WTC11 (cell line): ENCODE measurements at regions not wholly inside any gene's neighbourhood (a gene's known extent, or its start where the extent isn't known, plus 50 kb on each side); places are given as distances from the start of the nearest gene placed in this dataset.
A peak's percentile ranks its signal among the peaks of the same experiment; 100 is the strongest.

Source experiments
- ATAC-seq: fragments of 200-7000 bp; cut with Tn5 transposase; 2 replicates; pipeline ENCODE4 v1.10.0; 2021; ENCODE audit warnings: mild to moderate bottlenecking, moderate library complexity
- CTCF ChIA-PET: fragments of 300-600 bp; sonication (Branson Sonifier 250); formaldehyde crosslinking; loops from one replicate; lab custom pipeline; 2021; ENCODE audit warnings: antibody characterized with exemption; lab: Charles Lee
- POLR2A ChIA-PET: fragments of 350-600 bp; sonication (Branson Sonifier 250); formaldehyde crosslinking; loops from one replicate; lab custom pipeline; 2021; ENCODE audit warnings: antibody characterized with exemption; lab: Charles Lee
- DNase-seq: peaks from one replicate; pipeline ENCODE4 v3.0.0; 2021; ENCODE audit warnings: low spot score
- H3K27ac Mint-ChIP-seq: 2 replicates; pipeline ENCODE4 v1.8.0; 2021; ENCODE audit warnings: mixed read lengths
- H3K27me3 Mint-ChIP-seq: 2 replicates; pipeline ENCODE4 v1.8.0; 2021; ENCODE audit warnings: low read depth, mild to moderate bottlenecking, moderate library complexity, mixed read lengths
- H3K36me3 Mint-ChIP-seq: 2 replicates; pipeline ENCODE4 v1.8.0; 2021; ENCODE audit warnings: mixed read lengths
- H3K4me1 Mint-ChIP-seq: 2 replicates; pipeline ENCODE4 v1.8.0; 2022; ENCODE audit warnings: mixed read lengths
- H3K4me3 Mint-ChIP-seq: 2 replicates; pipeline ENCODE4 v1.8.0; 2021; ENCODE audit warnings: mild to moderate bottlenecking, moderate library complexity, mixed read lengths
- H3K9me3 Mint-ChIP-seq: 2 replicates; pipeline ENCODE4 v1.8.0; 2021; ENCODE audit warnings: mixed read lengths
- AFF4 ChIP-seq: sonication (generic); formaldehyde crosslinking; IDR thresholded peaks from 2 replicates; pipeline ENCODE4 v1.8.1; 2023; ENCODE audit warnings: mild to moderate bottlenecking, missing genetic modification reagents, borderline replicate concordance
- ATF2 ChIP-seq: sonication (generic); formaldehyde crosslinking; IDR thresholded peaks from 2 replicates; pipeline ENCODE4 v1.8.1; 2022; ENCODE audit warnings: low read depth, missing genetic modification reagents, borderline replicate concordance
- E2F5 ChIP-seq: sonication (generic); formaldehyde crosslinking; IDR thresholded peaks from 2 replicates; pipeline ENCODE4 v1.8.1; 2022; ENCODE audit warnings: mild to moderate bottlenecking, moderate library complexity, missing genetic modification reagents
- ELF4 ChIP-seq: sonication (generic); formaldehyde crosslinking; IDR thresholded peaks from 2 replicates; pipeline ENCODE4 v1.8.1; 2022; ENCODE audit warnings: low read depth, mild to moderate bottlenecking, moderate library complexity, missing genetic modification reagents
- GRHL2 ChIP-seq: fragments of 250-450 bp; sonication (Bioruptor Pico); IDR thresholded peaks from 2 replicates; pipeline ENCODE4 v1.8.0; 2022; ENCODE audit warnings: mild to moderate bottlenecking, moderate library complexity; ENCODE audit not compliant: insufficient replicate concordance, severe bottlenecking
- HMGA2 ChIP-seq: fragments of 250-450 bp; sonication (Bioruptor Pico); IDR thresholded peaks from 2 replicates; pipeline ENCODE4 v1.4.0; 2021; ENCODE audit warnings: mild to moderate bottlenecking, moderate library complexity
- IRF2 ChIP-seq: sonication (generic); formaldehyde crosslinking; IDR thresholded peaks from 2 replicates; pipeline ENCODE4 v1.8.0; 2022; ENCODE audit warnings: low read depth, missing genetic modification reagents, borderline replicate concordance
- JUN ChIP-seq: sonication (generic); formaldehyde crosslinking; IDR thresholded peaks from 2 replicates; pipeline ENCODE4 v1.8.0; 2023; ENCODE audit warnings: mild to moderate bottlenecking, missing genetic modification reagents
- NFE2L1 ChIP-seq: sonication (generic); formaldehyde crosslinking; IDR thresholded peaks from 2 replicates; pipeline ENCODE4 v1.8.1; 2023; ENCODE audit warnings: missing genetic modification reagents
- PREB ChIP-seq: sonication (generic); formaldehyde crosslinking; IDR thresholded peaks from 2 replicates; pipeline ENCODE4 v1.8.1; 2022; ENCODE audit warnings: mild to moderate bottlenecking, missing genetic modification reagents, moderate library complexity, borderline replicate concordance
- RORB ChIP-seq: fragments of 250-450 bp; sonication (Bioruptor Pico); IDR thresholded peaks from 2 replicates; pipeline ENCODE4 v1.9.0; 2021; ENCODE audit warnings: mild to moderate bottlenecking
- ZMAT4 ChIP-seq: fragments of 250-450 bp; sonication (Bioruptor Pico); IDR thresholded peaks from 2 replicates; pipeline ENCODE4 v1.9.0; 2021; ENCODE audit warnings: mild to moderate bottlenecking
- ZNF317 ChIP-seq: sonication (generic); formaldehyde crosslinking; IDR thresholded peaks from 2 replicates; pipeline ENCODE4 v1.8.1; 2023; ENCODE audit warnings: low read depth, mild to moderate bottlenecking, moderate library complexity, missing genetic modification reagents, borderline replicate concordance
- ZNF423 ChIP-seq: fragments of 250-450 bp; sonication (Bioruptor Pico); IDR thresholded peaks from 2 replicates; pipeline ENCODE4 v2.1.2; 2022; ENCODE audit warnings: mild to moderate bottlenecking, moderate library complexity
- ZNF425 ChIP-seq: fragments of 250-450 bp; sonication (Bioruptor Pico); conservative IDR thresholded peaks from 2 replicates; pipeline ENCODE4 v1.9.0; 2021; ENCODE audit warnings: mild to moderate bottlenecking

- Mint-ChIP-seq H3K27me3 (peaks cover 2% of the 10 kb centered on the region; the same call in 1 of the 2 replicates), H3K9me3 (peaks cover 35% of the 10 kb centered on the region), H3K4me1 (no peaks in the 10 kb centered on the region), H3K36me3 (peaks cover 24% of the 10 kb centered on the region), H3K4me3 (no peak overlapping the region), H3K27ac (no peak overlapping the region)
- ChIA-PET POLR2A (no interaction called here), CTCF (no interaction called here)
- TF ChIP-seq NFE2L1 (no peak), ATF2 (CRISPR knock-in tag) (no peak)
- DNase-seq (no peak), ATAC-seq (no peak)
Observed at GRCh38 chr7:156173346-156173745, 361.1 kb upstream of the SHH start.

- no peak for DNase-seq
- Mint-ChIP-seq H3K9me3 (peaks cover 33% of the 10 kb centered on the region), H3K27me3 (peaks cover 2% of the 10 kb centered on the region; the same call in 1 of the 2 replicates), H3K4me1 (no peaks in the 10 kb centered on the region), H3K4me3 (no peak overlapping the region), H3K36me3 (peaks cover 21% of the 10 kb centered on the region), H3K27ac (no peak overlapping the region)
- TF ChIP-seq IRF2 (CRISPR knock-in tag) (no peak), AFF4 (CRISPR knock-in tag) (no peak), ZNF317 (CRISPR knock-in tag) (no peak), JUN (CRISPR knock-in tag) (no peak), E2F5 (CRISPR knock-in tag) (no peak), RORB (CRISPR knock-in tag) (no peak), PREB (no peak)
- ChIA-PET POLR2A (no interaction called here), CTCF (no interaction called here)
- ATAC-seq = no peak
Observed at GRCh38 chr7:156172638-156173037, 360.4 kb upstream of the SHH start.

- H3K4me3 Mint-ChIP-seq = no peak overlapping the region
- ATAC-seq (no peak), DNase-seq (no peak)
- no peaks in the 10 kb centered on the region for H3K4me1 Mint-ChIP-seq
- H3K36me3 Mint-ChIP-seq = peaks cover 15% of the 10 kb centered on the region
- ChIA-PET POLR2A (no interaction called here), CTCF (no interaction called here)
- TF ChIP-seq HMGA2 (CRISPR knock-in tag) = no peak
- no peak for TF ChIP-seq GRHL2
- TF ChIP-seq ZMAT4 (CRISPR knock-in tag) = no peak
- TF ChIP-seq ZNF425 (CRISPR knock-in tag) = no peak
- no peak for TF ChIP-seq PREB
- no peak for TF ChIP-seq ELF4 (CRISPR knock-in tag)
- TF ChIP-seq ZNF423 (CRISPR knock-in tag) = peak; percentile 80
- peaks cover 3% of the 10 kb centered on the region; the same call in 1 of the 2 replicates for H3K27me3 Mint-ChIP-seq
- H3K27ac Mint-ChIP-seq = no peak overlapping the region
- H3K9me3 Mint-ChIP-seq = peaks cover 38% of the 10 kb centered on the region
Observed at GRCh38 chr7:156169474-156170370, 357.5 kb upstream of the SHH start.
